AG08396 (cell line): ENCODE measurements at regions not wholly inside any gene's neighbourhood (a gene's known extent, or its start where the extent isn't known, plus 50 kb on each side); places are given as distances from the start of the nearest gene placed in this dataset.
"Not testable (repeated sequence)": the region's sequence is repeated elsewhere in the genome, so short reads cannot be mapped to it uniquely, and the experiment has no call there.

Experiments
- DNase-seq: peaks from one replicate; pipeline ENCODE4 v3.0.0; 2012; ENCODE audit warnings: low spot score, mixed read lengths

DNA sequence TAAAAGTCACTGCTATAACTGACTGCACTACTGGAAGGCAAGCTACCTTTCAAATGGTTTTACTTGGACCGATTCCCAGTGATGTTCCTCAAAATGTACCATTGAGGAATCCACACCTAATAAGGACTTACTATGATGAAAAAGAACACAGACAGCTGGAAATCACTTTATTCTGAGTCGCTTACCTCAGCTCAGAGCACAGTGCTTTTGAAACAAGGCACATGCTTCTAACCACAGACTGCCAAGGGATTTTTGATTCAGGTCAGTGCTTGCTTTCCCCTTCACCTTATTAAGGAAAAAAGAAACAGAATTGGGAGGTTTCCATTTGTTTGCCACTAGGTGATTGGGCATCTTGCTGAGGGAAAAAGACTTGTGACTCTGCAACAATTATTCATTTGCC, 707.5 kb upstream of the FSHR start:
- DNase-seq, result no peak

DNA sequence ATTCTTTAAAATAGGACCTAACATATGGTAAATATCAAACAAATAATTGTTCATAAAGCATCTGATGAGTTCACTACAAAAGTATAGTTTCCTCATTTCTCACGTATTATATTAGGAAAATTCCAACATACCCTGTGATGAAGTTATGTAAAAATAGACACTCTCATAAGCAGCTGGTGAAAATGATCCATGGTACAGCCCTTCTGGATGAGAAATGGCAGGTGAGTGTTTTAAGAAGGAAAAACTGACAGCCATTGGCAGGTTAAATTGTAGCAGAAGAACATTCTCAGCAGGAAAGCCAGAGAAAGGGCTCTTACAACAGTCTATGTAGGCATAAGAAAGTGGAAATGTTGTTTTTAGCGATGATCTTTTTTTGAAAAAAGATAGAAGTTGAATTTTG, 706.5 kb upstream of the FSHR start:
- no peak for DNase-seq

DNA sequence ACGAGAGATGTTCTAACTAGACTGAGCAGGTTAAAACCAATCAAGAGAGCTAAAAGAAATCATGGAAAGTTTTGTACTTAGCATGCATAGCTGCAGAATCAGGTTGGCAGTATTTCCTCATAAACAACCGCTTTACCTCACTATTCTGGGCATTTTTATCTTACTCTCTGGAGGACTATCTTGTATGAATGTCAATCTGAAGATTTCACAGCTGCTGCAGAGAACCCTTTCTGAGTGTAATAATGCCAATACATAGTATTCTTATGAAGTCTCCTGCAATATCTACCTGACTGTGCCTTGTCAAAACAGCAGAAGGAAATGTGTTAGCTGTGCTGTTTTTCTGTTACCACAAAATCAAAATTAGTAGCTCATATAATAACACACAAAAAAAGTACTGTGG, 705.9 kb upstream of the FSHR start:
- no peak for DNase-seq

DNA sequence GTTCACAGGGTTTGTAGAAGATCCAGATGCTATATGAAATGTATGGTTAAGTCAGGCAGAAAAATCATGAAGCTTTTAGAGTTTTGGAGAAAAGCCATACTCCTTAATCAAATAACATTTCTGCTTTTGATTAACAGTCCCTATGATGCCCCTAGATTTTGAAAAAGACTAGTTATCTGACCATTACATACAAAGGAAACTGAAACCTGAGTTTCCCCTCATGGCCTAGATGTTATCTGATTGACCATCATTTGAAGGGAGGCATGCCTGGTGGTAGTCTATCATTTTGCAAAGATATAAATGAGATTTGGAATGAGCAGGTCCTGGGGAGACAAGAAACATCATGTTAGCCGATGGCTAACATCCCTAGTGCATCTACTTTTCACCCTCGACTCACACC, 704.3 kb upstream of the FSHR start:
- DNase-seq, result no peak

DNA sequence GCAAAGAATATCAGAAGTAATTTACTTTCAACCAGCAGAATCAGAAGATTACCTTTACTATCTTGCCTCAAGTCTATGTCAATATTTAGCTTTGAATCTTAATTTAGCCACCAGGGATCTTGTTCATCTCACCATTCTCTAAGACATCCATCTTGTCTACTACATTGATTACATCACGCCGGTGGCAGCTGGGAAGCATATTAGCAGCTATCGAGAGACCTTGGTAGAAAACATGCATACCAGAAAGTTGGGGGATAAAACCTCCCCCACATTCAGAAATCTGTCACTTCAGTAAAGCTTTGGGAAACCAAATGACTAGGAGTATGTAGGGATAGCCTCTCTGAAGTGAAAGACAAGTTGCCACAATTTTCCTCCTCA, 703.8 kb upstream of the FSHR start:
- no peak for DNase-seq

DNA sequence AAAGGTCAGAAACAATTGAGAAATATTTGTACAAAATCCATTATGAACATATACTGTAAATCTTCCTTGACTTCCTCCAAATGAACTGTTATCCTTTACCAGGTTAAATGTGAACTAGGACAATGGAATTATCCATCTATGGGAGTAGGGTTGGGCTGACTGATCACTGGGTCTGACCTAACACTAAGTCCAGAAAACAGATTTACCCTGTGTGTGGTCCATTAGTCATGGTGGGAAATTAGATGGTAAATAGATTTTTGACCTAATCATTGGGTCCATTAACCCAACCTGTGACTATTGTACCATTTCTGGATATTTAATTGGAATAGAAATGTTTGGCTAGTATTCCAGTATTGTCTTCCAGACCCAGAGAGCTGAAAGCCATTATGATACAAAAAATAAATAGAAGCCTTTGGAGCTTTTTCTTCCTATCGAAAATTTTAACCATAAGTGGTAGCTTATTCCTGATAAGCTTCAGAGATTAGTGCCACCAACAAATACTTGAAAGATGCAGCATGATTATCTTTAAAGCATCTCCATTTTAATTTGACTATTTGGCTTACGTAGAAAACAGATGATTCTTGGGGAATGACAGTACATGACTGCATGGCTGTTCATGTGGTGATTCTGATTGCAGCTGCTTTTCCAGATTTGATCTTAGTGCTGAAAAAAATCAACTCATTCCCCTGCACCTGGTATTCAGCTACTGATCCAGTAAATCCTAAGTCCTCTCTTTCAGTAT, 703.2 kb upstream of the FSHR start:
- no peak for DNase-seq

DNA sequence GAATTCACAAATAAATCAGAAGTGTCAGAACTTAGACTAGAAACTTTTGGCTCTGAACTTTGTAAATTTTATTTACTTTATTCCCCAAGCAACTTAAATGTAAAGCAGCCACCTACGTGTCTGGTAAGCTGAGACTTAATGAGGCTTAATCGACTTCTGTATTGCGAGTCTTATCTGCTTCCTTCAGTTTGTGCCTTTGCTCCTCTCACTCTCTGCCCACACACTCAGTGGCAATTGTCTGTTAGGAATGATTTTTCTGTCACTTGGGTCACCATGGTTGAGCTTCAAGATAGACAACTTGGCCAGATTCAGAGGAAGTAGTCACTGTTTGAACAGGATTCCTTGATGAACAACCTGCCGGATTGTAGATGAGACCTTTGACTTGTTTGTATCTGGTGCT, 691.4 kb upstream of the FSHR start:
- DNase-seq, result no peak

DNA sequence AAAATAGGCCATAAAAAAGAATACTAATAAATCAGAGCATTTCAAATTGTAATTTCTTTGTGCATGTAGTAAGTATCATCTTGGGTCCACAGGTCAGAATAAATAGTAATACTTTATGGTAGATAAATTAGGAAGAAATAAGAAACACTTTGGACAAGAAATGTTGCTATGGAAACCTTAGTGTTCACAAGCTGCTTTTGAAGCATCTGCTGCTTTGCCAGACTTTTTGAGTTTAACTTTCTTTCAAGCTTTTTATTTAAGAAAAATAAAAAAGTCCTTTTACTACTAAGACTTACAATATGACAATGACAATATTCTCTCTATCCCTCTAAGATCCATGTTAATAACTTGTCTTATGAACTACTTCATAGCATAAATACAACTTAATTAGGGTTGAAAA, 690.7 kb upstream of the FSHR start:
- DNase-seq, result no peak

DNA sequence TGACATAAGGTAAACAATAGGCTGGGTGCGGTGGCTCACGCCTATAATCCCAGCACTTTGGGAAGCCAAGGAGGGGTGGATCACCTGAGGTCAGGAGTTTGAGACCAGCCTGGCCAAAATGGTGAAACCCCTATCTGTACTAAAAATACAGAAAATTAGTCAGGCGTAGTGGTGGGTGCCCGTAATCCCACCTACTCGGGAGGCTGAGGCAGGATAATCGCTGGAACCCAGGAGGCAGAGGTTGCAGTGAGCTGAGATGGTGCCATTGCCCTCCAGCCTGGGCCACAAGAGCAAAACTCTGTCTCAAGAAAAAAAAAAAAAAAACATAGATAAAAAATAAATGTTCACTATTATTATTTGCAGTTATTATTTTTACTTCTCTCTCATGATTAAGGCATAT, 689.8 kb upstream of the FSHR start:
- DNase-seq, result not testable (repeated sequence)

DNA sequence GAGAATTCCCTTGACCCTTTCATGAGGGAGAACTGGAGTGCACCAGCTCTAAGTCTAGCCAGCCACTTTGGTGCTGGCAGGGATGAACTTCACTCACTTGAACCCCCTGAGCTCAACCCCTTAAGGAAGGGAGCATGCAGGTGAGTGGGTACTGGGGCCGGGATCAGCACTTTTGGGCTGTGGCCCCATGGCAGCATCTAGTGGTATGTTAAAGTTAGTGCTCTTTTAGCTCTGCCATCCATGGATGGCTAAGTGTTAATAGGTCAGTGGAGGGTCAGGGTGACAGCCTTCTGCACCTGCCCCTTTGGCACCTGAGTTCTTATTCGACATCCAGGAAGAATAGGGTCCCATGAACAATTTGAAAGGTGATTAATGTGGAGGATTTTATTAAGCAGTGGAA, 689.0 kb upstream of the FSHR start:
- no peak for DNase-seq

DNA sequence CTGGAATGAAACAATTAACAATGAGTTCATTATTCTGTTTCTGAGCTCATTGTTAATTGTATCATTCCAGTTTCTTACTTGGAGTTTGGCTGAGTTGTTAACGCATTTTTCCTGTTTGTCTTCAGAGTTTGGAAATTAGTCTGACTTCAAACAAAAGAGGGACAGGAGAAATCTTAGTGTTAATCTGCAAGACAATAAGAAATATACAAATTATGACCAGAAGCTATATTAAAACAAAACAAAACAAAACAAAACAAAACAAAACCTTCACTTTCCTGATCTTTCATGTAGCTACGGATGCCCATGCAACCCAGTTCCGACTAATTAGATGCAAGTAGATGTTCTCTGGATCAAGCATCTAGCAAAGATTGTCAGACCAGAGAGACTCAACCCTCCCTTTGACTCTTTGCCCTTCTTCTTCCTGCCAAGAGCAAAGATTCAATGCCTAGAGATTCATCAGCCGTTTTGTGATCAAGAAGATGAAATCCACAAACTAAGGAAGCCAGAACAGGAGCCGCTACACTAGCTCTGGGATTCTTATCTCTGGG, 686.2 kb upstream of the FSHR start:
- DNase-seq, result no peak

DNA sequence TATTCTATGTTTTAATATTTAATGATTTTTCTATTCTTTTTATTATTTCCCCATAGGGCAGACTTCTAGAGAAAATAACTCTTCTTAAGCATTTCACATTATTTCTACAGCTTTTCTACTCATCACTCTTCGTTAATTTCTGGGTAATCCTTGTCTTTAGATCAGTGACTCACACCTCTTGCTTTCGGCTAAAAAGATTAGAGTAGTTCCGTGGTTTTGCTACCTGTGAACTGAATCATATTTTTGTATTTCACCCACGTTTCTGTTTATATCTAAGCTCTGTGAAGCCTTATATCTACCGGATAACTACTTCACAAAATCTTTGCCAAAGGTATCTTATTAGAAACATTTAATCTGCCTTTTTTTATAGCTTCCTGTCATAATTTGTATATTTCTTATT, 685.5 kb upstream of the FSHR start:
- DNase-seq, result no peak

DNA sequence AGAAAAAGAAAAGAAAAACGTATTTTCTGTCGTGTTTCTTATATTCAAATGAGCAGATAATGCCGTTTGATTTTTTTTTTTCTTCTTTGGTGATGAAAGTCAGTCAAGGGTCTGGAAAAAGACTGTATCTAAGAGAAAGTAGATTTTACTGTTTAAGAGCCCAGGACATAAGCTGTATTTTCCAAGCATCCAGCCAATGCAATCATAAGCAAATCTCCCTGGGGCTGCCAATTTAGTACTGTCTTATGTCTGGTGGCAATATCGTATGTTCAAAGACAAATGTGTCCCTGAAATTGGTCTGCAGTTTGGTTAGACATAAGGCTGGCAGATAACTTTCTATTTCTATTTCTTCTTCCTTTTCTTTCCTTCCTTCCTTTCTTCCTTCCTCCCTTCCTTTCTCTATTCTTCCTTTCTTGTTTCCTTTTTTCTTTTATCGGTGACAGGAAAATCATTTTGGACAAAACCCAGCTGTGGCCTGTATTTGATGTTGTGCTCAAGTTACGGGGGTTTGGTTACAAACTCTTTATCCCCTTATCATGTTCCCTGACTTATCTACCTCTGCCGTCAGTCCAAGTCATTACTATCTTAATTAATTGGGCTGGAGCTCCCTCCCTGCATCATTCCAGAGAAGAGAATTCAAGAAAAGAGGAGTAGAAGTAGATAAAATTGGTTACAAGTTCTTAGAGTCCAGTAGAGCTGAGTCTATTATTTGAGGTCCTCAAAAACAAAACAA, 683.4 kb upstream of the FSHR start:
- no peak for DNase-seq

DNA sequence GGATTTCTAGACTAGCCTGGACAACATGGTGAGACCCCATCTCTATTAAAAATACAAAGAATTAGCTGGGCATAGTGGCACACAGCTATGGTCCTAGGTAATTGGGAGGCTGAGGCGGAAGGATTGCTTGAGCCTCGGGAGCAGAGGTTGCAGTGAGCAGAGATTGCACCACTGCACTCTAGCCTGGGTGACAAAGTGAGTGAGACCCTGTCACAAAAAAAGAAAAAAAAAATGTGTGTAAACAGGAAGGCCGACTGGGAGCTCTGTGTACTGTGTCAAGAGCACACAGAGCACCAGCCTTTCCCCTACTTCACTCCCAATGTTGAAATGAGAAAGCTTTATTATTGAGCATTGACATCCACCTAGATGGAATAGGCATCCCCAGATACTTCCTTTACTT, 681.7 kb upstream of the FSHR start:
- DNase-seq, result no peak

DNA sequence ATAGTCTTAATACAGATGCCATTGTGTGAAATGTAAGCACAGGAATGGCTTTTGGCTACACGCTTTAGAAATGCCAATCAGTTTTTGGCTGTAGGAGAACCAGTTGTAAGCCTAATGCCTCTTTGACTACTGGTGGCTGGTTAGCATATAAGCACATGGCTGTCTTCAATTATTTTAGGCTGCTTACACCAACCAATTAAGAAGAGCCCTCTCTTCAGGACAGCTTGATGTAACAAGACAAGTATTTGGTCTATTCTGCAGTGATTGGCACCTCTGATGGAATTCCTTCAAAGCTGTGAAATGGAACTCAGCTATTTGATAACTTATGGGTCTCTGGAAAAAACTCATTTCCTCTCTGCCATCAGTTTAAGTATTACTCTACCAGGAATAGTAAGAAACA, 680.1 kb upstream of the FSHR start:
- no peak for DNase-seq

DNA sequence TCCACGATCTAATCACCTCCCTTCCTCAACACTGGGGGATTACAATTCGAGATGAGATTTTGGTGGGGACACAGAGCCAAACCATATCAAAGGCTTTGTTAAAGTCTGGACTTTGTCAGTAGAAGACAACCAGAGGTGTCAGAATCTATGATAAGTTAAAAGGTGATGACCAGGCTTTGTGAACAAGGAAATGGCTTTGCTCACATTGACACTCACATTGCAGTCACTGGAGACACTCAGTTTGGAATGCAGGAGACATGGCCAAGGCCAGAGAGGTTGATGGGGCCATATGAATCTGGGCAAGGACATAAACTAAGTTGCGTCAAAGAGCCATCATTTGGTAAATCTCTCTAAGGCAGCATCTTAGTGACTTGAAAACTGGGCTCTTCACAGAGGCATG, 678.2 kb upstream of the FSHR start:
- DNase-seq, result no peak

DNA sequence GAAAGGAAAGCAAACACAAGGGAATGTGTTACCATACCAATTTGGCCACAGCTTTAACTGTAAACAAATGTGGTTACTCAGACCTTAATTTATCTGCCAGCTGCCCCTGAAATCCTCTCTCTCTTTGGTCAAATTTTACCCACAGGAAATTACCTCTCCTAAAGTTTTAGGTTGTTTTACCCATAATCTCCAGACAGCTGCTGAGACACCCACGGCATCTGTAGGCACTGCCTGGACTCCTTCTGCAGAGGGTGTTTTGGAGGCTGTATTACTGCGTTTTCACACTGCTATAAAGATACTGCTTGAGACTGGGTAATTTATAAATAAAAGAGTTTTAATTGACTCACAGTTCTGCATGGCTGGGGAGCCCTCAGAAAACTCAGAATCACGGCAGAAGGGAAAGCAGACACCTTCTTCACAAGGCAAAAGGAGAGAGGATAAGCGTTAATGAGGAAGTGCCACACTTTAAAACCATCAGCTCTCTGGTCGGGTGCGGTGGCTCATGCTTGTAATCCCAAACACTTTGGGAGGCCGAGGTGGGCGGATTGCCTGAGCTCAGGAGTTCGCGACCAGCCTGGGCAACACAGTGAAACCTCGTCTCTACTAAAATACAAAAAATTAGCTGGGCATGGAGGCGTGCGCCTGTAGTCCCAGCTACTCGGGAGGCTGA, 677.5 kb upstream of the FSHR start:
- DNase-seq, result no peak

DNA sequence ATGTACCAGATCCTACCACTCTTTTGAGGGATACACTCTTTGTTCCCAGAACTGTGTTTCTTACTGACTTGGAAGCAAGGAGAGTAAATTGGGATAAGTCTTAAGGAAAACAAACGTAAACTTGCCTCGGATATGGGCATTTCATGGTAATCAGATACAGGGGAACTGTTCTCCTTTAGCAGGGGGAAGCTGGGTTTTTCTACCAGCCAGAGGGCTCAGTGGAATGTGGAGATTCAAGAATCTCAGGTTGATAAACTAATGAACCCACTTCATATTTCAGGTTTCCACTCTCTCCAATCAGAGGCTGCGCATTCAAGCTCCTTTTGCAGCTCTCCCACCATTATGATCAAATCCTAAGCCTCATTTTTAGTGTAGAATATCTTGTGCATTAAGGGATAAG, 676.5 kb upstream of the FSHR start:
- no peak for DNase-seq

DNA sequence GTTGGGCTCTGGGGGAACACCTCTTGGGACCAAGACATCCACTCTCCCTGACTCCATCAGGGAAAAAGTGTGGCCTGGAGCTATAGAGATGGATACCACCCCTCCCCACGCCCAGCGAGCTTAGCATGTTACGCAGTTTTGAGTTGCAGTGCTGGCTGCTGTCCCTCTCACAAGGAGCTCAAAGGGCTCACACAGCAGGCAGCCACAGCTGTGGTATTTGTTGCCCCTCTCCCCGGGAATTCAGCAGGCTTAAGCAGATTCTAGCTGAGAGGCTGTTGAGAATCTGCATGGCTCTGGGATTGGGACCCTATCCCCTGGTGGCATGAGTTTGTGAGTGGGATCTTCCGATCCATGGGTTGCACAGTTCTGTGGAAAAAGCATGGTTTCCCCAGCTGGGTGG, 673.1 kb upstream of the FSHR start:
- DNase-seq, result no peak

DNA sequence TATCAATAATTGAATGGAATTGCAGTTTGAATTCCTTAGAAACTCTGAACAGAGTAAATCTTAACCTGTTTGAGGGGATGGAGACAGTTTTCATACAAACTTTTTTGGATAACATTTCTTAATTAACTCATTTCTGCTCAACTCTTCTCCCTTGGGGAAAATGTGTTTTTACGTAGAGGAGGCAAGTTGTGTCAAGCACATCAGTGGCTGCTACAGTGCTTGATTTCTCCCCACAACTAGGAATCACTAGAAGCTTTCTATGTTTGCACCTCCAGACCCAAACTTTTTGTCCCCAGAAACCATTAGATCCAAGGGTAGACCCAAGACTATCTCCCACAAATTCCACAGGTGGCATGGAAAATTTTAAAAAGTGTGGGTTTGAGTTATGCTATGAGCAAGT, 658.9 kb upstream of the FSHR start:
- DNase-seq, result no peak

DNA sequence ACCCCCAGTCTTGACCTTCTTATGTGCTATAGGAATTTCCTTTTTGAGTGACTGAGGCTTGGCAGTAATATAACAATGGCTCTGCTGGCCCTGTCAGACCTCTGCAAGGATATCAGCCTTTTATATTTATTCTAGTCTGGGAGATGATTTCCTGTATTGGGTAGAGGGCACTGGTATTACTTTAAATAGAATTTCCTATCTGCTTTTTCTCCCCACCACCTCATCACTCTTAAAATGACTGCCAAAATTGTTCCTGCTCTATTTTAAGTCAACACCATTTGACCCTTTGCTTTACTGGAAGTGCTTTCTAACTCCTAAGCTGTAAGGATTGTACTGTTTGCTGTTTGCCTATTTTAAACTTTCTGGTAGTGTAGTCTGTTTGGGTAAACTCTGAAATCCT, 658.4 kb upstream of the FSHR start:
- DNase-seq, result no peak

DNA sequence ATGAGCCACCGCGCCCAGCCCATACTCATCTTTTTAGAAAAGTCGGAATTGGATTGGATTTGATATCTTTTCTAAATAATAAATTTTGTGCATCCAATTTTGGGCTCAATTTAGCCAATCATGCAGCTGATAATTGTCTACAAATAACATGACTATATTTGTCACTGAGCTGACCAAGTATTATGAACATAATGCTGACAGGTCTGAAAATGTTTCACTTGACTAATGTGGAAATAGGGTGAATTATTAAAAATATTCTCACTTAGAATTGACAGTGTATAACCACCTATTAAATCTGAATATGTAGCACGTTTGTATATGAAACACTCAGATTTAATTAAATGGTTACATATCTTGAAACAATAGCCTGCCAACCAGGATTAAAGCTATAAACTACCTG, 657.2 kb upstream of the FSHR start:
- DNase-seq, result no peak

DNA sequence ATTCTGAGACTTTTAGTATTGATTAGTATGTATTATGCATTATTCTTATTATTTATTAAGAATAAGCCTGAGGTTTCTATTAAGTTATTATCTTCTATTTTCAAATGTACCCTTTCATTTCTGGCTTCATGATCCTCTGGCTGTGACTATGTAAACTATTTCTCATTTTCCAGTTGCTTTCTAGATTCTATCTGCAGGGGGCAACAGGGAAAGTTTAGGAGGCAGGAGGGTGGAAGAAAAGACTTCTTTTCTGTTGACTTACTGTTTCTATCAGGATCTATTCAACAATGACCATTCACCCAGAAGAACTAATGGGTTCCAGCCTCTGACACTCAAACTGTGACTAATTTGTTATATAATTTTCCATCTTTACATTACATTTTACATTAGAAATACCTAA, 653.4 kb upstream of the FSHR start:
- DNase-seq, result no peak
